NCI-H82 treated with DMSO at 0.1 percent for 48 hours (cell line): ENCODE measurements at regions not wholly inside any gene's neighbourhood (a gene's known extent, or its start where the extent isn't known, plus 50 kb on each side); places are given as distances from the start of the nearest gene placed in this dataset.
A peak's percentile ranks its signal among the peaks of the same experiment; 100 is the strongest.

Experiments used
- DNase-seq: peaks from one replicate; lab custom pipeline; 2025; ENCODE audit not compliant: unreplicated experiment; lab: John Stamatoyannopoulos, UW

DNA sequence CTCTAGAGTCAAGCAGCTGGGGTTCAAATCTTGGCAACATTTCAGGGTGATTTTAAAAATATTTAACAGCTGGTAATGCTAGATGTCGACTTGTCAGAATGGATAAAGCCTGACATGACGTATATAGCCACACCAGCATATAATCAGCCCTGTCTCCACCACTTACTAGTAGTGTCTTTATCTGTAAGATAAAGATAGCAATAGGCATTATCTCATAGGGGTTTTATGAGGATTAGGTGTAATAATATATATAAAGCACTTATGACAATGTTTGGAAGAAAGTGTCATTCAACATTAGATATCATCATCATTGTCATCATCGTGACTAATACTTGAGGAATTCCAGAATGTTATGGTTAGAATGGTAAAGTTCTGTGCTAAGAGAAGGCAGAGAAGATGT is 369.0 kb upstream of the CWC22 start:
- DNase-seq: peak; percentile 7

- no peak for DNase-seq
These were observed 367.6 kb upstream of the CWC22 start for GRCh38 chr2:180374502-180375281.

DNA sequence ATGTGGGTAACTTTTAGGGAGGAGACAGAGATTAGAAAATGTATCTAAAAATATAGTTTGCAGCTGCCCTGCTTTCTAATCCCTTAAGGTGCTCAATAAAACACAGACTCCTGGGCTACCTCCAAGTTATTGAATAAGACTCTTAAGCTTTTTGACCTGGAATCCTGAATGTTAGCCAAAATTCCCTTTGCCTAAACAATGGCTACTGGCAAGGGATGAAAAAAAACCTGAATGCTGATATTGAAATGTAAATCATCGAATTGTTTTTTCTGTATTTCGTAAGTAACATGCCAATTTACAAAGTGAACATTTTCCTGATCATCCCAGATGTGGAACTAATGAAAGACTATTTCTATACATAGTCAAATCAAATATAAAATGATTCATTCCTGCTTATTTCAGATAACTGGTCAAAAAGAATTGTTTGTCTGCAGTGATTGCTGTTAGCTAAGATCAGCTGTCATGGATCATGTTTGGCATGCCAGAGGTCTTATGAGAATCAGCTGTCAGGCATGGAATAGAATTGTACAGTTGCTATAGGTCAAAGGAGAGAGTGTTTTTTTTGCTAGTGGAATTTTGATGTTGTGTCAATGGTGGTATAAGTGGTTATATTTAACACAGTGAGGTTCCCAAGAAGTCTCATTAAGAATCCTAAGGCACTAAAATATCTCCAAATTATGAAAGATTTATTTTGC is 363.6 kb upstream of the CWC22 start:
- no peak for DNase-seq

- no peak for DNase-seq
These were observed 361.8 kb upstream of the CWC22 start for GRCh38 chr2:180368881-180369280.

- DNase-seq: no peak
These were observed 360.7 kb upstream of the CWC22 start for GRCh38 chr2:180367815-180368214.

GRCh38 chr2:180366481-180366880 is 359.4 kb upstream of the CWC22 start:
- no peak for DNase-seq

DNA sequence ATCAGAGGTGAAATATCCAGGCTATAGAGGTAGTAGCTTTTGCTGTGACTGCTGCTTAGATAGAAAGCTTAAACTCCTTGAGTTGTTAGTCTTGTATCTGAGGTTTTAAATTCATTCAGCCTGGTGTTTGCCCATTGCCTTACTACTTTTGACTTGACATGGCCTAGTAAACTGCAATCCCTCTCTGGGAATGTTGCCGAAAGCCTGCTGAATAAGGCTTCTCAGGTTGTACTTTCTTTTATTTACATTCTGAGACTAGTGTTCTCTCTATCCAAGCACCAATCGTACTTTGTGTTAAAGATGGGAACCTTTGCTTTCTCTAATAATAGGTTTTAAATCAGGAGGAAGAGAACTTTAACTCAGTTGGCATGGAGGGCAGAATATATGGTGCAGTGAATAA is 357.6 kb upstream of the CWC22 start:
- no peak for DNase-seq

DNA sequence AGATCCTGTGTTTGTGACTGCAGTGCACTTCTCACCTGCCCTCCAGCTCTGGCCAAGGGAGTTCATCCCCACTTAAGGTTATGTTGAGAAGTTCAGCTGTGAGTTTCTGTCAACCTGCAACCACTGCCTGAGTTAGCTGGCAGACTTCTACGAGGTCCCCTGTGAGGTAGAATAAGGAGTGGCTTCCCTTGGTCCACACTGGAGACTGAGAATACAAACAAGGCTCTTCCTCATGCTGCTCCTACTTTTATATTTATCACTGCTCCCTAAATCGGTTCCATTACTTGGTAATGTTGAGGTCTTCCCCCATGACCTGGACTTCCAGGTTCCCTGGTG is 353.2 kb upstream of the CWC22 start:
- no peak for DNase-seq

GRCh38 chr2:180359522-180360282 is 352.6 kb upstream of the CWC22 start:
- DNase-seq: no peak

GRCh38 chr2:180358458-180358857 is 351.4 kb upstream of the CWC22 start:
- DNase-seq: no peak

GRCh38 chr2:180356676-180357075 is 349.6 kb upstream of the CWC22 start:
- DNase-seq: no peak

DNA sequence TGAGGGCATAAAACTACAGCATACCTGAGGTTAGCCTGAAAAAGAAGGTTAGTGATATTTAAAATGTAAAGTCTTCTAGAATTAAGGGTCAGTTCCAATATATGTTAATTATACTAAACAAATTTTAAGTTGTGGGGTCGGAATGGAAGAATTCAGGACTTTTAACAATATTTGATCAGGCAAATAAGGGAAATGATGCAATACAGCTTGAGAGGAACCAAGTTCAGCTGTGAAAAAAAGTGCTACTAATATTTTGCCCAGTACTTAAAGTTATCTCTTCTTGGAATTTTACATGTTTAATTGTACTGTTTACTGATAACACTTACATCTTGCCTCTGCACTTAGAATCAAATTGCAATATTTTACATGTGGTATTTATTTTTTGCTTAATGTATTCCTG is 345.5 kb upstream of the CWC22 start:
- DNase-seq: no peak

DNA sequence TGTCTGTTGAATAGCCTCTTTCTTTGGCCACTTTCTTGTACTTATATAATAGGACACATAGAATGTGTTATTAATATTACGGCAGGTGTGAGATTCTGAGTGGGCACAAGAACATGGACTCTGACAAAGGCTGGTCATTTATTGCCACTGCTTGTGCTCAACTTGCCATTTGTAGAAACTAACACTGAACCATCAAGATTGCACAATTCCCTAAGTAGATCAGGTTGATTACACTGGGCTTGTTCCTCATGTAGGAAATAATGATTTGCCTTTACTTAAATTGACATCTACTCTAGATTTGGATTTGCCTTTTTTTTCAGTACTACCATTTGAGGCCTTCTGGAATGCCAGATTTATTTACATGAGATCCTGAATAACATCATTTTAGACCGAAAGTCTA is 342.7 kb upstream of the CWC22 start:
- no peak for DNase-seq

DNA sequence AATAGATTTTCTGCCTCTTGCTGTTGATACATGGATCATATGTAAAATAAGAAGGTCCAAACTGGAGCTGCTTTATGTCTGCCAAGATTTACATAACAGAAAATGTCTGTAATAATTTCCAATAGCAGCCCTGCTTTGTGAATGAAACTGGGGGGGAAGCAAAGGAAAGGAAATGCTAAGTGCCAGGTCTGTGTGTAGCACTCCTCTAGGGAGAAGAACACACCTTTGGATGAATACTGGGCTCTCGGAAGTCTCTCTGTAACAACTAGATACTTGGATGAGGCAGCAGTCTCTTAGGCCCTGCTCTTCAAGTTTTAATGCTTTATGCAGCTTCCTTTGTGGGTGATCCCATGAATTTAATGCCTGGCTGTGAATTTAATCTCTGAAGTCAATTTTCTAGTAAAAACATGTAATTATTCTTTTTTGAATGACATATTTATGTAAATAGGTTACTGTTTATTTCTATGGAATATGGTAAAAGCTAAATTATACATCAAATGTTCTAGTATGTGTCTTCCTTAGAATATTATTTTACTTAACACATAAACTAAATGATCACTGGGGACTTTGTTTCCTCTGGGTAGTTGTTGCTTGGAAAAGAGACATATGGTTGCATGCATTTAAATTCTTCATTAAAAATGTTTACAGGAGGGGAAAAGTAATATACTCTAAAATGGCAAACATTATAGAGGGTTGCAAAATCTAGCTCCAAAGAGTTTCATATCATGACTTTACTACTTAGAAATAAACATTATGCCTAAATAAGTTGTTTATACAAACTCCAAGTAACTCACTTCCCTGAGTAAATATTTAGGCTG is 336.6 kb upstream of the CWC22 start:
- no peak for DNase-seq

DNA sequence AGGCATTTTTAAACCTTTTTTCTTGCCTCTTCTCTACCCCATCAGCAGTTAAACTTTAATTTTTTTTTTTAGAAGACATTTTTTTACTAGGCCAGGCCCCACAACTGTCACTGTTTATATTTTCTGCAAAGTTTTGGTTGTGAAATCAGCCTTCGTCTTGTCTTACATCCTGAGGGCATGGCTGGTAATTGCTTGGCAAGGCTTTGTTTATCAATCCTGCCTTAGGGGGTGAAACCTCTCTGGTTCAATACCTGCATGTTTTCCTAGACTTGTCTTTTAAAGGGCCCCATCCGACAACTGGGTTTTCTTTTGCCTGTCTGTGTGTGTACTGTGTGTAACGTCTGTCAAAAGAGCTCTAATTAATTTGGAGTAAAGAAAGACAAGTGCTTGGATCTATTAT is 330.0 kb upstream of the CWC22 start:
- no peak for DNase-seq

- no peak for DNase-seq
These were observed 329.5 kb upstream of the CWC22 start for GRCh38 chr2:180336550-180336949.

DNA sequence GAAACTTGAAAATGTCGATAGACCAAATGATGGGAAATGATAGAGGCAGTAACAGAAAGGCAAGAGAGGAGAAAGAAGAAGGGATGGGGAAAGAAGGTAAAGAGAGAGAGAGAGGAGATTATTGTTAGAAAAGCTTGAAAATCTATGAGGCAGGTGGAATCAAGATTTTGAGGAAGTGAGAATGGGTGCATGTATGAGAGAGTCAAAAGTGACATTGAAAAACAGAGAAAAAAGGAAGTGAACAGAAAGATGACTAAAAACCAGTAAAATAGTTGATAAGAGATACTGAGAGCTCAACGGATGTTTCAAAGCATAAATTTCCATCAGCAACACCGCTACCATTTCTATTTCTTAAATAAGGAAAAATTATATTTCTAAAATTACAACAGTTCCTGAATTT is 327.4 kb upstream of the CWC22 start:
- no peak for DNase-seq

DNA sequence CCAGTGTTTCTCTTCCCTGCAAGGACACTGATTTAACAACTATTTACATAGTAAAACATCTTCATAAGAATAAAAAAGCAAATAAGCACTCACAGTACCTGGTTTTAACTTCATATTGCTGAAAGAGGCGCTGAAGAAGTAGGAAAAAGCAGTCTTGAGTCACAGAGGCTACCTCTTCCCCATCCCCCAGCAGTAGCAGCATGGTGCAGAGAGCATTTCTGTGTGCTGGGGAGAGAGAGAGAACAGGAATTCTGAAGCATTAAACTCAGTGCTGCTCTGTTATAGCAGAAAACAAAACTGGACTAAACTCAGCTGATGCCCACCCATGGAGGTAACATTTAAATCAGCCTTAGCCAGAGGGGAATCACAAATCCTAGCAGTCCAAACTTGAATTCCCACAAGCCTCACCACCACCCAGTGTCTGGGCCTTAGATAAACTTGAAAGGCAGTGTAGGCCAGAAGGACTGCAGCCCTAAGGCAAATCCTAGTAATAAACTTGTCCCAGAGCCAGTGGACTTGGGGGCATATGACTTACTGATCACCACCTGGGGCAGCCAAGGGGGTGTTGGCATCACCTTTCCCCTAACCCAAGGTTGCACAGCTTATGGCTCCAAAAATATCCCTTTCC is 321.8 kb upstream of the CWC22 start:
- DNase-seq: no peak

DNA sequence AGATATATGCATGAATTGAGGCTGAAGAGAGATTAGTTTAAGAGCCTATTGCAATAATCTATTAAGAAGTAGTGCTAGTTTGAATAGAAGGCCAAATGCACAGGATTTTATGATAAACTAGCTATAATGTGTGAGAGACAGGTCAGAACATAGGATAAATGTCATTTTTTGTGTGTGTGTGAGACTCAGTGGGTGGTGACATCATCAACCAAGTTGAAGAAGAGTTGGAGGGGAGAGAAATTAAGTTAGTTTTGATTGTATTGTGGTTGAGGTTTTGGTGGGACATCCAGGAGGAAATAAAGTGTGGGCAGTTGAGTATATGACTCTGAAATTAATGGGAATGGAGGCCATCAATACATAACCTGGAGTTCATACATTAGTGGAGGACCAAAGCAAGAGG is 320.1 kb upstream of the CWC22 start:
- DNase-seq: no peak

- DNase-seq: no peak
These were observed 318.5 kb upstream of the CWC22 start for GRCh38 chr2:180325416-180326120.
